ENCODE measurements at regions not wholly inside any gene's neighbourhood (a gene's known extent, or its start where the extent isn't known, plus 50 kb on each side); places are given as distances from the start of the nearest gene placed in this dataset.
"Not testable (repeated sequence)": the region's sequence is repeated elsewhere in the genome, so short reads cannot be mapped to it uniquely, and the experiment has no call there.

DNA sequence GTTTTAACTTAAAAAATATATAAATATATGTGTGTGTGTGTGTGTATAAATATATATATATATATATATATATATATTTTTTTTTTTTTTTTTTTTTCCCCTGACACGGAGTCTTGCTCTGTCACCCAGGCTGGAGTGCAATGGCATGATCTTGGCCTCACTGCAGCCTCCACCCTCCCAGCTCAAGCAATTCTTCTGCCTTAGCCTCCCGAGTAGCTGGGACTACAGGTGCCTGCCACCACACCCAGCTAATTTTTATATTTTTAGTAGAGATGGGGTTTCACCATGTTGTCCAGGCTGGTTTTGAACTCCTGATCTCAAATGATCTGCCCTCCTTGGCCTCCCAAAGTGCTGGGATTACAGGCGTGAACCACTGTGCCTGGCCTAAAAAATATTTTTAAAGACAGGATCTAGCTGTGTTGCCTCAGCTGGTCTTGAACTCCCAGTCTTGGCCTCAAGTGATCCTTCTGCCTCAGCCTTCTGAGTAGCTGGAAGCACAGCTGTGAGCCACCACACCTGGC is 243.9 kb downstream of the GOLGA6L6 start:
- intact Hi-C loops (cut with DNase I); DNase-seq (ENCODE audit: low spot score): not testable (repeated sequence)

DNA sequence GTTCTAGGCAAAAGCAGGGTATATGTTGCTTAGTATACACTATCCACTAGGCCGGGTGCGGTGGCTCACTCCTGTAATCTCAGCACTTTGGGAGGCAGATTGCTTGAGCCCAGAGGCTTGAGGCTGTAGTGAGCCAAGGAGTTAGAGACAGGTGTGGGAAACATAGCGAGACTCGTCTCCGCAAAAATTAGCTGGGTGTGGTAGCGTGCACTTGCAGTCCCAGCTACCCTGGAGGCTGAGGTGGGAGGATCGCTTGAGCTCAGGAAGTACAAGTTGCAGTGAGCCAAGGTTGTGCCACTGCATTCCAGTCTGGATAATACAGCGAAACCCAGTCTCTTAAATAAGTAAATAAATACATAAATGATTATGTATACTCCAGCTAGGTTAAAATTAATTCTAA is 245.3 kb downstream of the GOLGA6L6 start:
- intact Hi-C loops (cut with DNase I); DNase-seq (ENCODE audit: low spot score): not testable (repeated sequence)

DNA sequence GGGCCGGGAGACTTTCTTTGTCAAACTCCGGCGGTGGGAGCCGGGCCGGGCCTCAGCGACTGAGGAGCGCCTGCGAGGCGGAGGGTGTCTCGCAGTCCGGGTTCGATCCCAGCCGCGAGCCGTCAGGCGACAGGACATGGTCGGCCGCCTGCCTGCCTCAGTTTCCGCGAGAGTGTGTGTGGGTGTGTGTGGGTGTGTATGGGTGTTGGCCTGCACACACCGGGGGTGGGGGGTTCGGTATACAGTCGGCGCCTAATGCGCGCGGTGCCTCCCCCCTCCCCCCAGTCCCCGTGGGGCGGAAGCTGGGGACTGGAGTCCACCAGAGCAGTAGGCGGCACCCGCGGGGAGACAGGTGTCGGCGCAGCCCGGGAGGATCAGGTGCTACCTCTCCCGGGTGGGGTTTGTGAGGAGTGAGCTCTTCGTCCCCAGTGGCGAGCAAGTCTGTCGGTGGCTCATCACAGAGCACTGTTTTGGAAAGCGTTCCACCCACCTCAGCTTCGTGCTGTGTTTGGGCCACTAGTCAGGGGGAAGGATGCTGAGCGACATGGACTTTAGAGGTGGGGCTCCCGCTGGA is 246.3 kb downstream of the GOLGA6L6 start:
- intact Hi-C loops (cut with DNase I): no loop called here
- DNase-seq (ENCODE audit: low spot score): no peak

DNA sequence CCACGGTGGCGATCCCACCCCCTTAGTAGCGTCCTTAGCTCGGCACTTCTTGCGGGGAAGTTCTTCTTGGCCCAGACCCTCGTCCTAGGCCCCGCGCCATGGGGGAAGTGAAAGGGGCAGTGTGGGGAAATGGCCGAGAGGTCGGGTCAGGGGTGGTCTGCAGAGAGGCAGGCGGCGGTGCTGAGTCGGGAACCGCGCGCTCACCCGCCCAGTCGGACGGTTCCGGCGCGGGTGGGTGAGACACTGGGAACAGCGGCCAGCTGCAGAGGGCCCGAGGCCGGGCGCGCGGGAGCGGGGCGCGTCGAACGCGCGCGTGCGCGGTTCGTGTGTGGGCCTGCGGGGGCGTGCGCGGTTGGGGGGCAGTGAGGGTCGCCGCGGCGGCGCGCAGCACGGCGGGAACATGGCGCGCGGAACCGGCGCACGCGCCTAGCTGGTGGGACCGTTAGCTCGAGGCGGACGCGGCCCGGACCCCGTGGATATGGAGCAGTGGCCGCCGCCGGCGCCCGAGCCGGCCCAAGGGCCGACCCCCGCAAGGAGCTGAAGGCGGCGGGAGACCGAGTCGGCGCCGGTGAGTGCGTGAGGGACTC is 246.9 kb downstream of the GOLGA6L6 start:
- DNase-seq (ENCODE audit: low spot score): peak; percentile 87
- intact Hi-C loops (cut with DNase I): no loop called here

DNA sequence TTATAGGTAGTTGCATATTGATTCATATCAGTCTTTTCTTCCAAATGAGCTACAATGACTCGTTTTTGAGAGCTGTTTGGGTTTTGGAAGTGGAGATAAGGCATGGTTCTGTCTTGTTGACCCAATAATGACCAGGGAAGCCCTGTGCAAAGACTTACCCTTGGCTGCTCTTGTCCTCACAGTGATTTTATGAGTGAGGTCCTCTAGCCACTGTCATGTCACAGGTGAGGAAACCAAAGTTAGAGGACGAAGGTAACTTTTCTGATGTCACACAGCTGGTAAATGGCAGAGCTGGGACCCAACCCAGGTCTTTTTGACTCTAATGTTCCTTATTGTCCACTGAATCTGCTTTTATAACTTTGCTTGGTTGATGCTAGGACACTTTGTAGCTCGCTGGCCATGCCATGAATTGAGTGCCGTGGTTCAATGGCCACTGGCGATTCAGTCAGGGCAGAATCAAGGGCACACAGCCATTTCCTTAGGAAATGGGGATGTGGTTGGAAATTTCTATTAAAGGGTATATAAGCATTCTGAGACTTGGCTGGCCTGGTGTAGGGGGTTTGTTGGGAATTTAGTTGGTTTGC is 249.1 kb downstream of the GOLGA6L6 start:
- intact Hi-C loops (cut with DNase I): not testable (repeated sequence)
- DNase-seq (ENCODE audit: low spot score): peak; percentile 53

DNA sequence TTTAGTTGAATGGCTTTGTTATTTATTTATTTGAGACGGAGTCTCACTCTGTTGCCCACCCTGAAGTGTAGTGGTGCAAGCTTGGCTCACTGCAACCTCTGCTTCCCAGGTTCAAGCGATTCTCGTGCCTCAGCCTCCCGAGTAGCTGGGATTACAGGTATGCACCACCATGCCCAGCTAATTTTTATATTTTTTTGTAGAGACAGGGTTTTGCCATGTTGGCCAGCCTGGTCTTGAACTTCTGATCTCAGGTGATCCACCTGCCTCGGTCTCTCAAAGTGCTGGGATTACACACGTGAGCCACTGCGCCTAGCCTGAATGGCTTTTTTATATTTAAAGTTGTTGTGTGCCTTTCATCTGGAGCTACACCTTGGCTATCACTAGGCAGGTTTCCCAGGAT is 250.0 kb downstream of the GOLGA6L6 start:
- intact Hi-C loops (cut with DNase I); DNase-seq (ENCODE audit: low spot score): not testable (repeated sequence)

DNA sequence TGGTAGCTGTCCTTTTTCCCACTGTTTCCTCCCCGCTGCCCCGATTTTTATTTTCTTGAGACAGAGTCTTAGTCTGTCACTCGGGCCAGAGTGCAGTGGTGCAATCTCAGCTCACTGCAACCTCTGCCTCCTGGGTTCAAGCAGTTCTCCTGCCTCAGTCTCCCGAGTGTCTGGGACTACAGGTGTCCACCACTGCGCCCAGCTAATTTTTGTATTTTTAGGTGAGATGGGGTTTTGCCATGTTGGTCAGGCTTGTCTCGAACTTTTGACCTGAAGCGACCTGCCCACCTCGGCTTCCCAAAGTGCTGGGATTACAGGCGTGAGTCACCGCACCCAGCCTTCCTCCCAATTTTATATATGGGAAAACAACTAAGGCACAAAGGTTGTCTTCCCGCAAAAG is 251.0 kb downstream of the GOLGA6L6 start:
- intact Hi-C loops (cut with DNase I); DNase-seq (ENCODE audit: low spot score): not testable (repeated sequence)

DNA sequence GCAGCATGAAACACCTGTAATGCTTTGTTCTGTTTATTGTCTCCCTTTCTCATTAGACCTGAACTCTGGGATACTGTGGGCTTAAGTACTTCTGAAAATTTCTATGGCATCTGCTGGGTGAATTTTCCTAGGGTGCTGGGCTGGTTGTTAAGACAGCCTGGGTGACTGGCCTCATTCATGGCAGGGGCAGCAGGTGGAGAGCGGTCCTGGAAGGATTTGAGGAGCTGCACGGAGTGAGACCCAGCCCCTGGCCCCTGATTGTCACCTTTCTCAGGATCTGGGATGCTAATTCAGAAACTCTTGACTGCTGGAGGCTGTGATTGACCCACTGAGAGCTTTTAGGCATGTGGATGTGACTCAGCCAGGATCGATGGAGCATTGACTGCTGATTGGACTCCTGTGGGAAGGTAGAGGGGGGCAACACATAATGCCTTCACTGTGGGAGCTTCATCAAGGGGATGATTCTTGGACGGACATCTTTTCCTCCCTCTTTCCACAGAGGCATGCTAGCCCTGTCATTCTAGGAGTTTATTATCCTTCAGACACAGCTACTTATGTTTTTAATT is 252.0 kb downstream of the GOLGA6L6 start:
- intact Hi-C loops (cut with DNase I): not testable (repeated sequence)
- DNase-seq (ENCODE audit: low spot score): peak; percentile 76

DNA sequence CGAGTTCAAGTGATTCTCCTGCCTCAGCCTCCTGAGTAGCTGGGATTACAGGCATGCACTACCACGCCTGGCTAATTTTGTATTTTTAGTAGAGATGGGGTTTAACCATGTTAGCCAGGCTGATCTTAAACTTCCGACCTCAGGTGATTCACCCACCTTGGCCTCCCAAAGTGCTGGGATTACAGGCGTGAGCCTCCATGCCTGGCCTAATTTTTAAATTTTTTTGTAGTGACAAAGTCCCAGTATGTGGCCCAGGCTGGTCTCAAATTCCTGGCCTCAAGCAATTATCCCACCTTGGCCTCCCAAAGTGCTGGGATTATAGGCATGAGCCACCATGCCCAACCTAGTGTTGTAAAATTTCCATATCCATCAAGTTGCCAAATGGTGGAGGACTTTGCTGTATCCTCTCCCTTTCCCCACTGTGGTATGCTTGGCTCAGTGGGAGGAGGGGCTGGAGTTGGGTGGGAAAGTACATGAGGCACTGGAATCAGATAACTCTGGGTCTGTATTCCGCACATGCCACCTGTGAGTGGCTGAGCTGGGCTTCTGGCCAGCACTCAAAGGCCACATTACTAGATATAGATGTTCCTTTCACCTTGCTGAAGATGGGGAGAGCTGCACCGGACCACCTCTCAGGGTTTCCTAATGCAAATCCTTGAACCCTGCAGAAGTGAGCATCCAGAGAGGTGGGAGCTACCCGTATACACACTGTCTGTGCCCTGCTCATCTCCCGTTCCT is 252.6 kb downstream of the GOLGA6L6 start:
- DNase-seq (ENCODE audit: low spot score): peak; percentile 78
- intact Hi-C loops (cut with DNase I): not testable (repeated sequence)

DNA sequence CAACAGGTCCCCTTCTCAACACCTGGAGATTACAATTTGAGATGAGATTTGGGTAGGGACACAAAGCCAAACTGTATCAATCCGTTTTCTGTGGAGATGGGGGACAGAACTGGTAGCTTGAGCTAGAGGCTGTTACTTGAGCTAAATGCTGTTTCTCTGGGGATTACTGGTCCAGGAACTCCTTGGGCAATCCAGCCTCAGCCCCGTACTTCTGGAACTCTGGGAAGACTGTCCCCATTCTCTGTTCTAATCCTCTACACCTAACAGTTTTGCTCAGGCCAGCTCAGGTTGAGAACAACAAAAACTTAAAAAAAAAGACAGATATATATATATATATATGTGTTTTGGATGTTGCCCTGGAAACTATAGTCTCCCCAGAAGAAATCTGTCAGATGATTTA is 255.0 kb downstream of the GOLGA6L6 start:
- DNase-seq (ENCODE audit: low spot score): peak; percentile 24
- intact Hi-C loops (cut with DNase I): not testable (repeated sequence)

DNA sequence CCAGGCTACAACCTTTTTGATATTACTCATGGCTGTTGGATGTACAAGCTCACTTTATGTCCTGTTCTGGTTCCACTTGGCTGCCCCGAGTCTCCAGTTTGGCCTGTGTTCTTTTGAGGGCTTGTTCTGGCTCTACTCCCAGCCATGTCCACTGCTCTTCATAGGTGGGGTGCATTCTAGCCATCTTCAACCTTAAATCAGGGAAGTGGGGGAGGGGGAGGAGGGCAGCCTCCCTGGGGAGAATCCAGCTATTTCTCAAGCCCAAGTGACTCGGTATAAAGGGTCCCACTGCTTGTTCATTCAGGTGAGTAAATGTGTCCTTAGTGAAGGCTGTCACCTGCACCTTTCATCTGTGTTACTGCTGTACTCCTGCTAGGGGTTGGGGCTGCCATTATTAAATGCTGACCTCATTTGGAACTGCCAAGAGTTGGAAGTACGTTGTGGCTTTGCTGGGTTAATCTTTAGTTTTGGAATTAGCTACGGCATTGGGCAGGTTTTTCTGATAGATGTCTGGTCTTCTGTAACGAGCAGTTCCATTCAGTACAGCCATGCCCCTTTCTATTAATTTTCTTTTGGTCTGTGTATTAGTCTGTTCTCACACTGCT is 255.8 kb downstream of the GOLGA6L6 start:
- DNase-seq (ENCODE audit: low spot score): peak; percentile 59
- intact Hi-C loops (cut with DNase I): not testable (repeated sequence)

DNA sequence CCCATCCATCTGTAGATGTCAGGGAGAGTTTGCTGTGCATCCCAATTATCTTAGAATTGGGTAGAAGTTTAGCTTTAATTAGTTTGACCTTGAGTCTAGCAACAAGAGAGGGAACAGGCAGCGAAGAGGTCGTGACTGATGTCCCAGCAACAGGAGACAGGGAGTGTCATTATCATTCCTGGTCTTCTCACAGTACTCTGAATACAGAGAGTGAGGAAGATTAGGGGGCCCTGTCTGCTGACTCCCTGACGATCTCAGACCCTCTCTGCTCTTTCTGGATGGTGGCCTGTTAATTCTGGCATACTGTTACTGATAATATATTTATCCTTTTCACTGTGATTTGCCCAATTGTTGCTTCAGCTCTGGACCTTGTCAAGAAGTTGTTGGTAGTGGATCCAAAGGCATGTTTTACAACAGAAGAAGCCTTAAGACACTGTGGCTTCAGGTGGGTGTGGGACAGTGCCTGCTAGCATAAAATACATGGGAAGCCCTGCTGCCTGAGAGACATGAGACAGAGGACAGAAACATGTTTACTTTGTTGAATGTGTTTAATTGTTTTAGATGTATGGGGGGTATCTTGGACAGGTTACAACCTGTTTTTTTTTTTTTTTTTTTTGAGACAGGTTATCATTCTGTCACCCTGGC is 256.6 kb downstream of the GOLGA6L6 start:
- intact Hi-C loops (cut with DNase I): not testable (repeated sequence)
- peak; percentile 57 for DNase-seq (ENCODE audit: low spot score)

DNA sequence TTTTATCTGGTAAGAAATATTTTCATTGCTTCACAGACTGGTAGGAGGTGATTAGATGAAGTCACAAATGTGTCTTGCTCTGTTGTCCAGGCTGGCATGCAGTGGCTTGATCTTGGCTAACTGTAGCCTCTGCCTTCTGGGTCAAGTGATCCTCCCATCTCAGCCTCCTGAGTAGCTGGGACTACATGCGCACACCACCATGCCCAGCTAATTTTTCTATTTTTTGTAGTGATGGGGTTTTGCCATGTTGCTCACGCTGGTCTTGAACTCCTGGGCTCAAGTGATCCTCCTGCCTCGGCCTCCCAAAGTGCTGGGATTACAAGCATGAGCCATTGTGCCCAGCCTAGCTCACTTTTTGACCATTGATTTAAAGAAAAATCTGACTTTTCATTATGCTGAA is 257.9 kb downstream of the GOLGA6L6 start:
- intact Hi-C loops (cut with DNase I): not testable (repeated sequence)

DNA sequence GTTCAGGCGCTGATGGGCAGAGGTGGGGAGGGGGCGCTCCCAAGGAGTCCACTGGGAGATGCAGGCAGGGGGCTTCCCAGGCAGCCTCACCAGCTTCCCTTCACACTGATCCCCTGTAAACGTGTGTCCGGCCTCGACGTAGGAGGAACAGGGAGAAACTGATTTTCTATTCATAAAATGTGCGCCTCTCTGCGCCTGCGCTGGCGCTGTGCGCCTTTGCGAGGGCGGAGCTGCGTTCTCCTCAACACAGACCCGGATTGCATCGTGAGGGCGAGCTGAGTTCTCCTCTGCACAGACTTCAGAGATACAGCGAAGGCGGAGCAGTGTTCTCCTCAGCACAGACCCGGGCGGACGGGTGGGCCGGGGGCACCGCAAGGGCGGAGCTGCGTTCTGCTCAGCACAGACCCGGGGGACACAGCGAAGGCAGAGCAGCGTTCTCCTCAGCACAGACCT is 259.1 kb downstream of the GOLGA6L6 start:
- peak; percentile 85 for DNase-seq (ENCODE audit: low spot score)
- intact Hi-C loops (cut with DNase I): not testable (repeated sequence)

More for the DNA sequence above, 257.9 kb downstream of the GOLGA6L6 start:
- DNase-seq (ENCODE audit: low spot score): peak; percentile 35

DNA sequence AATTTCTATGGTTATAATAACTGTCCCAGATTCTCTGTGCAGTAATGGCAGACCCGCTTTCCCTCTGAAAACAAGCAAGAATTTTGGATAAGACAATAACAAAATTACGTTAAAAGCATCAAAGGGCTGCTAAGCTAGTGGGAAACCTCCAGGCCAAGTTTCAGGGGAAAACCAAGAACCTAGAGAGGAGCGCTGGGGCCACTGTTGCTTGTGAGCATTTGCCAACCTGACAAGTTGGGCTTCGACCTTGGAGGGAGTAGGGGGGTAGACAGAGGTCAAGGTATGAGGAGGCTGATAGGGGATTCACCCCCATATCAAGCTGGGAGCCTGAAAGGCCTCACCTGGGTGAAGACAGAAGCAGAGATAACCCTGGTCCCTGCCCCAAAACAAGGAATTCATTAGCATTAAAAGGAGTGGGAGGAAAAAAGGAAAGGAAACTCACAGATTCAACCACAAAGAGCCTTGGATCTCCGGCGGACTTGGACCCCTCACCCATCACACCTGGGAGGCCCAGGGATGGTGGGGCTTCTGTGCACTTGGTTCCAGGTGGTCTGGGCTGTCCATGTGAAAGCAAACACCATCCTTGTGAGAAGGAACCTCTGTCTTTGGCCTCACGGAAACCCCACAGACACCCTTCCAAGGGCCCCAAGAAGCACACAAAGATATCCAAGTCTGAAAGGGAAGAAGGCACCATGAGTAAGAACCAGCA is 259.9 kb downstream of the GOLGA6L6 start:
- peak; percentile 65 for DNase-seq (ENCODE audit: low spot score)
- intact Hi-C loops (cut with DNase I): not testable (repeated sequence)

DNA sequence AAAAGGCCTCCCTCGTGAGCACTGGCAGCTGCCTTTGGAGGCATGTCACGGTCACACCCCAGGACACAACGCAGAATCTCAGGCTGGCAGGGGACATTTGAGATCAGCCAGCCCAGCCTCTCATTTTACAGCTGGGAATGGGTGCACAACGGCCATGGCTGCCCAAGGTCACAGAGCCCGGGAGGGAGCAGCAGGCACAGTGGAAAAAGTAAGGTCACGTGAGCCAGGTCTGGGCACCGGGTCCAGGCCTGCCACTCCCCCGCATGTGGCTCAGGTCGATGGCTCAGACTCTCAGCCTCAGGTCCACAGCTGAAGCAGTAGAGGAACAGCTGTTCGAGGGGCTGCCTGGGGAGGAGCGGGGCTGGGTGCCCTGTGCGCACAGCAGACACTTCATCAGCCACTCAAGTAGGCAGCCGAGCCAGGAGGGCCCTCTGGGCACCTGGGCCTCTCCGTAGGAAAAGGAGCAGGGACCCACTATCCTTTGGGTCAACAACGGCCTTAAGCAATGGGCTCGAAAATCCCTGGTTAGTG is 260.6 kb downstream of the GOLGA6L6 start:
- intact Hi-C loops (cut with DNase I): no loop called here
- DNase-seq (ENCODE audit: low spot score): peak; percentile 82

DNA sequence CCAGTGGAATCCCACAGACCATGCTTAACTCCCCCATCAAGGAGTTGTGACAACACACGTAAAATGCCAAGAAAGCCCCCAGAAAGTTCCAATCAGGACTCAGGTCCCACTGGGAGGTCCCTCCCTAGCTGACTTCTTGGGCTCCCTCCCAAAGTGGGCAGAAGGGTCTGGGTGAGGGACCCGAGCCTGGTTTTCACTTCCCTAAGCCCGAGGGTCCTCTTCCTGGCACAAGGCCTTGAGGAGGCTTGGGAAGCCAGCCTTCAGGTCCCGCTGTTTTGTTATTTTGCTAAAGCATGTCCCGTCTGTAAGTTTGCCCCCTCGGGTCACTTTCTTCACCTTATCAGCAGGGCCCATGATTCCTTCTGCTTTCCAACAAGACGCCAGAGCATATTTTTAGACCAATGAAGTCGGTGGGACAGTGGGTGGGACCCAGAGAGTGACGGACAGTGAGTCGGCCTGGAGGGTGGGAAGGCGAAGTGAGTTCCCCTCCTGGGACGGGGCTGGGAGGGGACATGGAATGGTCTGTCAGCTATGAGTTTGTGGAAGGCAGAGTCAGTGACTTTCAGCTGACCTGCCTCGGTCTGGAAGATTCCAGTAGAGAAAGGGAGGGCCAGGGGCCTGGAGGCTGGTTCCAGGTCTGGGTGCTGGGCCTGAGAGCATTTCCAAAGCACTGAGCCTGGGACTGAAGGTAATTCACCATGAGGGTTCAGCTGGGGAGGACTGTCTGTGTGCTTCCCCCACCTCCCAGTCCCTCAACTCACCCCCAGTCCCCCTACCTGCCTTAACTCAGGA is 261.3 kb downstream of the GOLGA6L6 start:
- peak; percentile 81 for DNase-seq (ENCODE audit: low spot score)
- intact Hi-C loops (cut with DNase I): not testable (repeated sequence)

All from posterior vena cava (tissue), 2 donors.